Endodermal cell (in vitro differentiated cells): ENCODE measurements at regions not wholly inside any gene's neighbourhood (a gene's known extent, or its start where the extent isn't known, plus 50 kb on each side); places are given as distances from the start of the nearest gene placed in this dataset.

Source experiments
- DNase-seq: peaks from one replicate; pipeline ENCODE4 v3.0.0-alpha.2; 2017
- H3K27ac ChIP-seq: 2 replicates; pipeline ENCODE4 v1.5.1; 2013; ENCODE audit warnings: mild to moderate bottlenecking, low read depth, low read length, moderate library complexity
- H3K27me3 ChIP-seq: 2 replicates; pipeline ENCODE4 v1.6.1; 2013; ENCODE audit warnings: mild to moderate bottlenecking, low read length, moderate library complexity; ENCODE audit not compliant: insufficient read depth, control insufficient read depth, poor library complexity, severe bottlenecking
- H3K36me3 ChIP-seq: 2 replicates; pipeline ENCODE4 v1.7.0; 2013; ENCODE audit warnings: mild to moderate bottlenecking, low read length, moderate library complexity; ENCODE audit not compliant: control insufficient read depth, insufficient read depth
- H3K4me1 ChIP-seq: one replicate; pipeline ENCODE4 v1.7.0; 2013; ENCODE audit warnings: low read length; ENCODE audit not compliant: control insufficient read depth, insufficient read depth
- H3K4me3 ChIP-seq: 2 replicates; pipeline ENCODE4 v1.5.1; 2013; ENCODE audit warnings: mild to moderate bottlenecking, low read length, moderate library complexity
- H3K9ac ChIP-seq: 2 replicates; pipeline ENCODE4 v1.6.1; 2013; ENCODE audit warnings: mild to moderate bottlenecking, low read length, moderate library complexity; ENCODE audit not compliant: poor library complexity, severe bottlenecking; ENCODE audit errors: extremely low read depth
- H3K9me3 ChIP-seq: 2 replicates; pipeline ENCODE4 v1.6.1; 2013; ENCODE audit warnings: mild to moderate bottlenecking, low read length, moderate library complexity; ENCODE audit not compliant: control insufficient read depth
- H3K27ac Mint-ChIP-seq: 2 replicates; pipeline ENCODE4 v1.8.0; 2020; ENCODE audit warnings: mixed read lengths
- H3K27me3 Mint-ChIP-seq: 2 replicates; pipeline ENCODE4 v1.8.0; 2021; ENCODE audit warnings: mild to moderate bottlenecking, mixed read lengths; ENCODE audit not compliant: insufficient read depth
- H3K36me3 Mint-ChIP-seq: 2 replicates; pipeline ENCODE4 v1.8.0; 2020; ENCODE audit warnings: low read depth, mixed read lengths
- H3K4me1 Mint-ChIP-seq: 2 replicates; pipeline ENCODE4 v1.8.0; 2020; ENCODE audit warnings: mixed read lengths
- H3K4me3 Mint-ChIP-seq: 2 replicates; pipeline ENCODE4 v1.8.0; 2020; ENCODE audit warnings: mild to moderate bottlenecking, moderate library complexity, mixed read lengths
- H3K9me3 Mint-ChIP-seq: 2 replicates; pipeline ENCODE4 v1.8.0; 2020; ENCODE audit warnings: mild to moderate bottlenecking, mixed read lengths
- CTCF ChIP-seq: fragments of 200-600 bp; sonication (generic); conservative IDR thresholded peaks from 2 replicates; pipeline ENCODE4 v1.5.0; 2021; ENCODE audit warnings: antibody characterized with exemption, mild to moderate bottlenecking
- WGBS, 2 experiments: methylation state at CpG; one replicate each; pipeline versions ENCODE4 v1.1.5 to v1.1.7; 2013; ENCODE audit warnings: missing lambda C conversion rate in 2 of 2, mixed read lengths in 1 of 2; ENCODE audit not compliant: insufficient coverage in 1 of 2, insufficient read length in 1 of 2; 5-methylcytosine and 5-hydroxymethylcytosine counted together

DNA sequence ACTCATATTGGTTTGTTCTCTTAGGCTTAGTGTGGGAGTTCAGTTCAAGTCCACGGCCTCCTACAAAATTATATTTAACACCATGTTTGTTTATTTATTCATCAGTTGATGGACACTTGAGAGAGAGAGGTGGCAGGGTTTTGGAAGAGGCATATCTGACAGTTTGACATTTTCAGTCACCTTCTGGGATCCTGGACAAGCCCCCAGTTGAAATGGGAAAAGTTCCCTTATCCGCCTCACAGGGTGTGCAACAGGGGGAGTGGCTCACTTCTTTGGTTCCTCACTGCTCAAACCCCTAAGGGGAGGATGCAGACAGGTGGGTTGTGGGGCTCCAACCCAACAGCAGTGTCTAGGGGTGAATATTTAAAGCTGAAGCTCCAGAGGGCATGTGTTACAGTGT, 52.3 kb upstream of the TNFSF18 start:
- no peak for DNase-seq
- H3K9ac ChIP-seq: no peak overlapping the region
- no peak for TF ChIP-seq CTCF
- 95 to 100% methylated on average over 1 to 2 of the region's 2 CpGs for WGBS, 2 experiments
- H3K4me3 ChIP-seq: no peak overlapping the region
- H3K9me3 ChIP-seq: peaks cover 17% of the 10 kb centered on the region
- H3K27me3 ChIP-seq: no peaks in the 10 kb centered on the region
- H3K4me3 Mint-ChIP-seq: no peak overlapping the region
- H3K27ac ChIP-seq: no peak overlapping the region
- no peaks in the 10 kb centered on the region for H3K4me1 Mint-ChIP-seq
- no peaks in the 10 kb centered on the region for H3K36me3 Mint-ChIP-seq
- H3K27ac Mint-ChIP-seq: no peak overlapping the region
- no peaks in the 10 kb centered on the region for H3K27me3 Mint-ChIP-seq
- peaks cover 24% of the 10 kb centered on the region for H3K9me3 Mint-ChIP-seq
- no peaks in the 10 kb centered on the region for H3K36me3 ChIP-seq
- H3K4me1 ChIP-seq: no peaks in the 10 kb centered on the region

DNA sequence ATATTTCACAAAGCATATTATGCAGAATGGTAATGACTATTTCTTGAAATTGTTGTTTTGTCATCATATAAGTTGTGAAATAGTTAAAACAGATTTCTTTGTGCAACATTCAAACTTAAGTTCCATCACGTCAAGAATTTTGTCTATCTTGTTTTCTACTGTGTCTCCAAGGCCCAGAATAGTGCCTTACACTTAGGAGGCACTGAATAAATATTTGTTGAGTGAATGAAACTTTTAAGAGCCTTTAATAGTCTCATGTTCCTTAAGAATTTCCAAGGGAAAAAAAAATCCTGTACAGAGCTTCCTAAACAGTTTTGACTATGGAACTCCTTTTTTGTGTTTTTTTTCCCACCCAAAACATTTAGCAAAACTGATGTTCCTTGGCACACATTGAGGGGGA, 50.8 kb upstream of the TNFSF18 start:
- H3K4me3 Mint-ChIP-seq: no peak overlapping the region
- Histone ChIP-seq H3K4me1 (no peaks in the 10 kb centered on the region), H3K9ac (no peak overlapping the region), H3K27me3 (no peaks in the 10 kb centered on the region), H3K27ac (no peak overlapping the region), H3K36me3 (no peaks in the 10 kb centered on the region), H3K4me3 (no peak overlapping the region), H3K9me3 (peaks cover 13% of the 10 kb centered on the region)
- H3K36me3 Mint-ChIP-seq: no peaks in the 10 kb centered on the region
- no peak for DNase-seq
- no peaks in the 10 kb centered on the region for H3K27me3 Mint-ChIP-seq
- no peak overlapping the region for H3K27ac Mint-ChIP-seq
- no peak for TF ChIP-seq CTCF
- WGBS, 2 experiments: 100% methylated on average over 1 of the region's 1 CpG; no CpG with 5 or more reads in 1 of the 2 experiments
- no peaks in the 10 kb centered on the region for H3K4me1 Mint-ChIP-seq
- peaks cover 16% of the 10 kb centered on the region for H3K9me3 Mint-ChIP-seq

- Histone ChIP-seq H3K27ac (no peak overlapping the region), H3K4me1 (no peaks in the 10 kb centered on the region), H3K4me3 (no peak overlapping the region), H3K9me3 (peaks cover 13% of the 10 kb centered on the region), H3K9ac (no peak overlapping the region), H3K27me3 (no peaks in the 10 kb centered on the region), H3K36me3 (no peaks in the 10 kb centered on the region)
- Mint-ChIP-seq H3K36me3 (no peaks in the 10 kb centered on the region), H3K27me3 (no peaks in the 10 kb centered on the region), H3K4me3 (no peak overlapping the region), H3K27ac (no peak overlapping the region), H3K9me3 (peaks cover 16% of the 10 kb centered on the region), H3K4me1 (no peaks in the 10 kb centered on the region)
- DNase-seq: no peak
- 100% methylated on average over 1 of the region's 1 CpG; no CpG with 5 or more reads in 1 of the 2 experiments for WGBS, 2 experiments
- TF ChIP-seq CTCF: no peak
Observed at GRCh38 chr1:173100476-173101107, 49.9 kb upstream of the TNFSF18 start.
